ENCODE measurements at regions not wholly inside any gene's neighbourhood (a gene's known extent, or its start where the extent isn't known, plus 50 kb on each side); places are given as distances from the start of the nearest gene placed in this dataset.
"Not testable (repeated sequence)": the region's sequence is repeated elsewhere in the genome, so short reads cannot be mapped to it uniquely, and the experiment has no call there.

DNA sequence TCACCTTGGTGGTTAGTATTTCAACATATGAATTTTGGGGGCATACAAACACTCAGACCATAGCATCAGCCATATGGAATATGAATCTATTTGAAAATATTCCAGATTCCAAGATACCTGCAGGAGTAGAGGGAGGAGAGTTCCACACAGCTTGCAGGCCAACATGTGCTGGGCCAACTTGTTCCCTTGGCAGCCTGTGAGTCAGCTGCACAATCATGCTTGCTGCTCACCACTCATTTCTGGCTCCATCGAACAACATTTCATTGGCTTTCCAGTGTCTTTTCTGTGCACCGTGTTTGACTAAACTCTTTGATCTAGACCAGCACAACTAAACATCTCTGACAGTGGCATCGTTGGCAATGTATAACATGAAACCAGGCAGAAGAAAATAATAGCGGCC is 282.5 kb upstream of the RASGEF1B start:
- no peak for DNase-seq

DNA sequence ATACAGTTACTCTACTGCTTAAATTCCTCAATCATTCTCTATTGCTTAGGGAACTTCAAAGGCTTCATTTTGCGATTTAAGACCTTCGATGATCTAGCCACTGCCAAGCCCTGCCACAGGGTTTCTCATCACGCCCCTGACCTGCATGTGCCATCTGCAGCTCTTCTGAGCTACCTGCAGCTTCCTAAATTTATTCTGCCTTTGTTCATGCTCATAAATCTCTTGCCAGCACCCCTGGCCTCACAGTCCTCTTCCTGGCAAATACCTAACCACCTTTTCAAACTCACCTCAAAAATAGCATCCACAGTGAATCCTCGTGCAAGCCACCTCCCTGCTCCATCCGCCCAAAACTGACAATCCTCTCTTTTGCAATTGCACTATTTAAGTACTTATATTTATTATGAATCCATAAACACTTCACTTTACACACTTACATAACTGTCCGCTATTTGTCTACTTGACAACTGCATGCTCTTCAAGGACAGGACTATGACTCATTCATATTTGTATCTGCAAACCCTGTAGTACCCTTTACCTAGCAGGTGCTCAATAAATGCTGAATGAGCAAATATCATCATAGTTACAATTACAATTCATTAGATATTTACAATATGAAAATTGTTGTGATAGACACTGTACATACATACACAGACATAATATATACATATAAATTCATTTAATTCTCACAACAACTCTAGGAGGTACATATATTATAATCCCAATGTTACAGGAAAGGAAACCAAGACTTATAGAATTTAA is 280.0 kb upstream of the RASGEF1B start:
- DNase-seq: no peak

- DNase-seq: no peak
Measured at GRCh38 chr4:81747242-81747930, 275.7 kb upstream of the RASGEF1B start.

DNA sequence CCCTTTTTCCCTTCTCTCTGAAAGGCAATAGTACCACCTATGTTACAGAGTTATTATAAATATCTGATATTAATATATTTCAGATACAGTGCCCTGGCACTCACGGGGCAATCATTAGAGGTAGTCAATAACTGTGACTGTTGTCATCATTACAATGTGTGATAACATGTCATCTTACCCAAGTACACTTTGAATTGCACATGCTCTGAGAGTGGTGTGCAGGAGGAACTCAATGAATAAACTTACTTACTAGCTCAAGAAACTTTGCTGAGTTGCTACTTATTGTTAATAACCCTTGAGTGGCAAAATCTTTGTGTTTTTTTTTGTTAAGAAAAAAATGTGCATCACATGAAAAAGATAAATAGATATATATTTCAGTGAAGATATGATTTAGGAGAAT is 275.1 kb upstream of the RASGEF1B start:
- DNase-seq: no peak

GRCh38 chr4:81746071-81746470 is 274.4 kb upstream of the RASGEF1B start:
- DNase-seq: no peak

GRCh38 chr4:81745050-81745449 is 273.3 kb upstream of the RASGEF1B start:
- DNase-seq: no peak

GRCh38 chr4:81743731-81744435 is 272.2 kb upstream of the RASGEF1B start:
- no peak for DNase-seq

DNA sequence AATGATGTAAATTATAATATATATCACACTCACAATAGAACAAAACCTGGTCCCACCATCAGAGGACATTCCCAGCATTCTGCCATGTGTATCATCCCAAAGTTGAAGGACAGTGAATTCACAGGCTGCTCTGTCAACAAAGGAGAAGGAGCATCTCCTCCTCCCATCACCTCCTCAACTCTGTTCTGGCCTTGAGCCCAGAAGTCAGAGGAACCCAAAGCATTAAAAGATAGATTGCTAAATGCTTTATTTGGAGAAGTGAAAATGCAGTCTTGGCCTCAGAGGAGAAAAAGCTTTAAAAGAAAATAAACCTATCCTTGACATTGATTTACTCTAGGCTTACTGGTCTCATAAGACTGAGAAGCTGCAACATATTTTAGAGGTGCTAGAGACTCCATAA is 268.8 kb upstream of the RASGEF1B start:
- no peak for DNase-seq

GRCh38 chr4:81738891-81739290 is 267.2 kb upstream of the RASGEF1B start:
- no peak for DNase-seq

GRCh38 chr4:81737865-81738559 is 266.3 kb upstream of the RASGEF1B start:
- DNase-seq: no peak

DNA sequence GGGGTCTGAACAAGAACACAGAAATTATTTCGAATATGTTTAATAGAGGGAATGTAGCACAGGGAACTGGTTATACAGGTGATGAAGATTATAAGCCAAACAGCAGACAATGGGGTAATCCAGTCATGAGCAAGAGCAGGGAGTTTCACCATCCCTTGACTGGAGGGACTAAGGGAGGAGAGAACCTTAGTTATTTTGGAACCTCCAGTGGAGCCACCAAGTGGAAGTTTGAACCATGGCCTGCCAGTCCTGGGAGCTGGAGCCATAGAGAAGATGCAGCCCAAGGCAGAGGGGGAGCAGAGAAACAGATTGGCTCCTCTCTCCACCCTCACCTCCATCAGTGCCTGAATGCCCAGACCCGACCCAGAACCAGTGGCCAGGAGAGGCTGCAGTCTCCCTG is 264.6 kb upstream of the RASGEF1B start:
- no peak for DNase-seq

- DNase-seq: no peak
Measured at GRCh38 chr4:81732980-81733379, 261.3 kb upstream of the RASGEF1B start.

- DNase-seq: no peak
Measured at GRCh38 chr4:81724925-81725329, 253.2 kb upstream of the RASGEF1B start.

GRCh38 chr4:81723927-81724587 is 252.3 kb upstream of the RASGEF1B start:
- no peak for DNase-seq

DNA sequence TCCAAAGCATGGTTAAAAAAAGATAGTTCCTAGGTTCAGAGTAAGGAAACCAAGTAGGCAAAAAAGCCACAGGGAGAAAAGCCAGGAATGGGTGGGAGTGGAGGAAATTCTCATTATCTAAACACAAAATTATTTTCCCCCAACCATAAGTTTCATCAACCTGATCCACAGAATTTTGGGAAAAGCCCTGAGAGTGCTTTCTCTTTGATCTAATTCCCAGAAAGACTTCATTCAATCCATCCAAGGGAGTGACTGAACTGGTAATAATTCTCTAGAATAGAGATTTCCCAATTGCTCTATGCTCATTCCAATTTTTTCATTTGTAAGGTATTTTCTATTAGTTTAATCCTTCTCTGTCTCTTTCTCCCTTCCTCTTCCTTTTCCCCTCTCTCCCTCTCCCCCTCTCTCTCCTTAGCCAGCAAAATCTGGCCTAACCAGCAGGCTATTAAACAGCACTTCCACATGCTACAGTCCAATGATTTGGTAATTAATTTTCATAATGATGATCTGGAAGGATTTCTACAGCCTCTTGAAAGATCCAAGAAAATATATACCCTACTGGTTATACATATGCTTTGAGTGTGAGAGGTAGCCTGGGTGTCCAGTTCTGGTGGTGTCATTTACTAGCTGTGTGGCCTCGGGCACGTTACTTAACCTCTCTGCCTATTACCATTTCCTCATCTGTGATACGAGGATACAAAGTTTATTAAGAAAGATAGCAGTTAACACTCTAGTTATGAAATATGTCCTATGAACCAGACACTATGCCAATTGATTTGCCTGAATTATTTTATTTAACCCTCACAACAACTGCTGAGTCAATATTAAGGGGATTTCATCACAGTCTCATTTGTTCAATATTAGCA is 251.5 kb upstream of the RASGEF1B start:
- no peak for DNase-seq

- DNase-seq: no peak
Measured at GRCh38 chr4:81722290-81722851, 250.7 kb upstream of the RASGEF1B start.

DNA sequence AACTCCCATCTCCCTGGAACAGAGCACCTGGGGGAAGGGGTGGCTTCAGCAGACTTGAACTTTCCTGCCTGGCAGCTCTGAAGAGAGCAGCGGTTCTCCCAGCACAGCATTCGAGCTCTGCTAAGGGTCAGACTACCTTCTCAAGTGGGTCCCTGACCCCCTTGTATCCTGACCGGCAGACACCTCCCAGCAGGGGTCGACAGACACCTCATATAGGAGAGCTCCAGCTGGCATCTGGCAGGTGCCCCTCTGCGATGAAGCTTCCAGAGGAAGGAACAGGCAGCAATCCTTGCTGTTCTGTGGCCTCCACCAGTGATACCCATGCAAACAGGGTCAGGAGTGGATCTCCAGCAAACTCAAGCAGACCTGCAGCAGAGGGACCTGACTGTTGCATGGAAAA is 244.1 kb upstream of the RASGEF1B start:
- DNase-seq: no peak

- DNase-seq: not testable (repeated sequence)
Measured at GRCh38 chr4:81715357-81715756, 243.7 kb upstream of the RASGEF1B start.

DNA sequence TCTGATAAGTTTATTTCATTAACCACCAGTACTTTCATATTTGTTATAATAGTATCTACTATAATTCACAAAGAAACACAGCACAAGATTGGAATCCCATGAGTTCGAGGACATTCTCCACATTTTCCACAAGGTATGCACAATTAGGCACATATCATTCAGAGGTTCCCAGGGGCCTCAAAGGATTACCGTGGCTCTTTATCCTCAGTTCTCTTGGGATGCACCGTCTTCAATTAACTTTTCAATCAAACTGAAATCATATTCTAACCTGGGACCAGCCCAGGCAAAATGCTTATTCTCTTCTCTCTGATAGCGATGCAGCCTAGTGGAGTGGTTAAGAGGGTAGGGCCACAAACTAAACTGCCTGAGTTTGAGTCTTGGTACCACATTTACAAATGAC is 242.6 kb upstream of the RASGEF1B start:
- no peak for DNase-seq

GRCh38 chr4:81712714-81713113 is 241.0 kb upstream of the RASGEF1B start:
- DNase-seq: no peak

- no peak for DNase-seq
Measured at GRCh38 chr4:81704461-81704860, 232.8 kb upstream of the RASGEF1B start.

Data from SIG-M5 (cell line).